Pancreas (tissue), 10 donors: ENCODE measurements at regions not wholly inside any gene's neighbourhood (a gene's known extent, or its start where the extent isn't known, plus 50 kb on each side); places are given as distances from the start of the nearest gene placed in this dataset.

ENCODE experiments used
- ATAC-seq, 4 donors: fragments of 200-7000 bp; cut with Tn5 transposase; one replicate each; pipeline versions ENCODE4 v1.8.0 to v1.9.1; 2020; ENCODE audit warnings: mild to moderate bottlenecking in 4 of 4, moderate library complexity in 4 of 4
- DNase-seq, 6 donors: peaks; one replicate each; pipeline ENCODE4 v3.0.0-alpha.2; 2020
- FAIRE-seq: peaks from 2 replicates; lab custom pipeline; 2012; peaks lifted over from hg19 to GRCh38; lab: Jason Lieb, UNC
- H3K27ac ChIP-seq, 4 donors: fragments of 200-600 bp; sonication (generic); 1 replicate in 3 of 4; 2 replicates in 1 of 4; pipeline versions ENCODE4 v1.5.0 to v1.8.0; 2020
- H3K27me3 ChIP-seq, 4 donors: fragments of 200-600 bp; one replicate each; pipeline ENCODE4 v1.8.0; 2021
- H3K36me3 ChIP-seq, 3 donors: fragments of 200-600 bp; sonication (generic) in 1 of 3; one replicate each; pipeline versions ENCODE4 v1.5.0 to v1.8.0; 2020 to 2021
- H3K4me1 ChIP-seq, 3 donors: fragments of 200-600 bp; one replicate each; pipeline ENCODE4 v1.8.0; 2021
- H3K4me3 ChIP-seq, 4 donors: fragments of 200-600 bp; sonication (generic) in 2 of 4; one replicate each; pipeline versions ENCODE4 v1.5.0 to v1.8.0; 2020 to 2021
- H3K9me3 ChIP-seq, 4 donors: fragments of 200-600 bp; one replicate each; pipeline ENCODE4 v1.8.0; 2021
- CTCF ChIP-seq, 4 donors: fragments of 200-600 bp; sonication (generic) in 3 of 4; IDR thresholded peaks; one replicate each; pipeline versions ENCODE4 v1.5.0 to v1.8.0; 2021; ENCODE audit warnings: antibody characterized with exemption in 4 of 4
- WGBS, 2 donors: extraction: QIAGEN DNeasy Blood & Tissue Kit; methylation state at CpG; one replicate each; pipeline ENCODE4 v1.1.7; 2013; 5-methylcytosine and 5-hydroxymethylcytosine counted together
- intact Hi-C, 3 donors: fragments of 100-400 bp; cut with DNase I; formaldehyde crosslinking; loops; one replicate each; pipeline versions ENCODE4 v1.11.1 to v1.14.2; 2022
- donor health status: healthy with polysubstance abuse.
- donor health status: DM: no; HTN: no; CAD: no; lungs with moderate emphysema.
- donor health status: DM: no; HTN: no; CAD: no.
- donor health status: control.
- donor health status: control.
- donor health status: Bipolar disorder and iron deficiency.
- donor health status: DM: yes; HTN: yes; CAD: no.
- donor health status: DM: no; HTN: no; CAD: no.
- donor health status: DM: no; HTN: no; CAD: no.
- donor health status: DM: yes; HTN: yes; CAD: no.

GRCh38 chr12:89163918-89164317 lies 188.4 kb downstream of the DUSP6 start:
- Histone ChIP-seq H3K27ac (no peak overlapping the region), H3K4me1 (no peaks in the 10 kb centered on the region), H3K36me3 (no peaks in the 10 kb centered on the region), H3K4me3 (no peak overlapping the region), H3K27me3 (no peaks in the 10 kb centered on the region), H3K9me3 (no peaks in the 10 kb centered on the region)
- intact Hi-C loops = no loop called here
- TF ChIP-seq CTCF (IDR thresholded peaks at IDR 0.05) = no peak
- no peak for DNase-seq
- ATAC-seq = no peak
- FAIRE-seq = no peak
- WGBS, 2 donors = 76 to 90% methylated on average over 1 of the region's 1 CpG

- TF ChIP-seq CTCF (IDR thresholded peaks at IDR 0.05) = no peak
- Histone ChIP-seq H3K4me3 (no peak overlapping the region), H3K36me3 (no peaks in the 10 kb centered on the region), H3K9me3 (no peaks in the 10 kb centered on the region), H3K27me3 (no peaks in the 10 kb centered on the region), H3K4me1 (no peaks in the 10 kb centered on the region), H3K27ac (peak overlapping the region in 2 of 4 donors; percentile 1 to 28)
- ATAC-seq (peak in 3 of 4 donors; percentile 74 to 85 (median 82)), FAIRE-seq (peak; percentile 78), DNase-seq (peak in 3 of 6 donors; percentile 8 to 64 (median 8))
- WGBS, 2 donors = 87 to 92% methylated on average over 3 of the region's 3 CpGs
- intact Hi-C loops = no loop called here
These were observed 189.6 kb downstream of the DUSP6 start for GRCh38 chr12:89162589-89163261.

- no peaks in the 10 kb centered on the region for H3K27me3 ChIP-seq
- DNase-seq (no peak), FAIRE-seq (no peak), ATAC-seq (no peak)
- intact Hi-C loops = no loop called here
- no peak overlapping the region for H3K27ac ChIP-seq
- no peak for TF ChIP-seq CTCF (IDR thresholded peaks at IDR 0.05)
- no peaks in the 10 kb centered on the region for H3K36me3 ChIP-seq
- 94 to 97% methylated on average over 3 of the region's 3 CpGs for WGBS, 2 donors
- H3K4me3 ChIP-seq = no peak overlapping the region
- no peaks in the 10 kb centered on the region for H3K4me1 ChIP-seq
- no peaks in the 10 kb centered on the region for H3K9me3 ChIP-seq
These were observed 190.7 kb downstream of the DUSP6 start for GRCh38 chr12:89161557-89161956.

GRCh38 chr12:89160716-89161123 lies 191.6 kb downstream of the DUSP6 start:
- WGBS, 2 donors = 52 to 65% methylated on average over 5 of the region's 5 CpGs
- TF ChIP-seq CTCF (IDR thresholded peaks at IDR 0.05) = no peak
- no peaks in the 10 kb centered on the region for H3K27me3 ChIP-seq
- H3K4me1 ChIP-seq = no peaks in the 10 kb centered on the region
- H3K4me3 ChIP-seq = no peak overlapping the region
- no peaks in the 10 kb centered on the region for H3K36me3 ChIP-seq
- no peaks in the 10 kb centered on the region for H3K9me3 ChIP-seq
- peak in 3 of 6 donors; percentile 7 to 22 (median 8) for DNase-seq
- peak in 3 of 4 donors; percentile 43 to 59 (median 51) for ATAC-seq
- no peak overlapping the region for H3K27ac ChIP-seq
- FAIRE-seq = no peak
- intact Hi-C loops = no loop called here

- no peak for TF ChIP-seq CTCF (IDR thresholded peaks at IDR 0.05)
- ATAC-seq = no peak
- H3K27me3 ChIP-seq = no peaks in the 10 kb centered on the region
- intact Hi-C loops = no loop called here
- 49 to 51% methylated on average over 2 of the region's 2 CpGs for WGBS, 2 donors
- no peak for DNase-seq
- H3K27ac ChIP-seq = no peak overlapping the region
- H3K36me3 ChIP-seq = no peaks in the 10 kb centered on the region
- H3K4me3 ChIP-seq = no peak overlapping the region
- no peak for FAIRE-seq
- no peaks in the 10 kb centered on the region for H3K4me1 ChIP-seq
- H3K9me3 ChIP-seq = no peaks in the 10 kb centered on the region
These were observed 194.9 kb downstream of the DUSP6 start for GRCh38 chr12:89157413-89157812.
